ENCODE measurements at regions not wholly inside any gene's neighbourhood (a gene's known extent, or its start where the extent isn't known, plus 50 kb on each side); places are given as distances from the start of the nearest gene placed in this dataset.

DNA sequence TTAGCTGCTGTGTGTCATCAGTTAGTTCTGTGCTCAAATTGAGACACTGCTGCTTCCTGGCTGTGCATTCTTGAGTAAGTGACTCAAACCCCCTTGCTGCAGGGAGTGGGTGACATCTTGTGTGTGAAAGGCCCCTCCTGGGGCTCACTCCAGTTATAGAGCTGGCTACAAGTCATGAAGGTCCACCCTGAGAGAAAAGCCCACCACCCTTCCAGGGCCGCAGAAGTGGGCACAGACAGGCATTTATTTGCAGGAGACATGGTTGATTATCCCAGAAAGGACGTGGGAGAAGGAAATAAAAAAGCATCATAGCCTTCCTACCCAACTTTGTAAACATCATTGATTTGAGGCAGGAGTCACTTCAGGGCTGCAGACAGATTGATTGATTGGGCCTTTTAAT lies 550.6 kb downstream of the MATN1 start:
- TF ChIP-seq POLR2A (IDR thresholded peaks at IDR 0.05), result no peak
- TF ChIP-seq, protein P1, sequence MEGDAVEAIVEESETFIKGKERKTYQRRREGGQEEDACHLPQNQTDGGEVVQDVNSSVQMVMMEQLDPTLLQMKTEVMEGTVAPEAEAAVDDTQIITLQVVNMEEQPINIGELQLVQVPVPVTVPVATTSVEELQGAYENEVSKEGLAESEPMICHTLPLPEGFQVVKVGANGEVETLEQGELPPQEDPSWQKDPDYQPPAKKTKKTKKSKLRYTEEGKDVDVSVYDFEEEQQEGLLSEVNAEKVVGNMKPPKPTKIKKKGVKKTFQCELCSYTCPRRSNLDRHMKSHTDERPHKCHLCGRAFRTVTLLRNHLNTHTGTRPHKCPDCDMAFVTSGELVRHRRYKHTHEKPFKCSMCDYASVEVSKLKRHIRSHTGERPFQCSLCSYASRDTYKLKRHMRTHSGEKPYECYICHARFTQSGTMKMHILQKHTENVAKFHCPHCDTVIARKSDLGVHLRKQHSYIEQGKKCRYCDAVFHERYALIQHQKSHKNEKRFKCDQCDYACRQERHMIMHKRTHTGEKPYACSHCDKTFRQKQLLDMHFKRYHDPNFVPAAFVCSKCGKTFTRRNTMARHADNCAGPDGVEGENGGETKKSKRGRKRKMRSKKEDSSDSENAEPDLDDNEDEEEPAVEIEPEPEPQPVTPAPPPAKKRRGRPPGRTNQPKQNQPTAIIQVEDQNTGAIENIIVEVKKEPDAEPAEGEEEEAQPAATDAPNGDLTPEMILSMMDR (IDR thresholded peaks at IDR 0.05), result no peak

Data from ovary (tissue), 3 donors.